ENCODE measurements at regions not wholly inside any gene's neighbourhood (a gene's known extent, or its start where the extent isn't known, plus 50 kb on each side); places are given as distances from the start of the nearest gene placed in this dataset.

- no peaks in the 10 kb centered on the region for H3K36me3 ChIP-seq
- H3K27ac ChIP-seq = no peak overlapping the region
- no peaks in the 10 kb centered on the region for H3K4me1 ChIP-seq (ENCODE audit: control insufficient read depth in 1 of 2, insufficient read depth in 1 of 2, low read depth in 1 of 2, low read length in 1 of 2)
- H3K9me3 ChIP-seq = no peaks in the 10 kb centered on the region
- H3K27me3 ChIP-seq = no peaks in the 10 kb centered on the region
- no peak for TF ChIP-seq CTCF (IDR thresholded peaks at IDR 0.05)
- no peak overlapping the region for H3K4me3 ChIP-seq (ENCODE audit: low read depth in 1 of 2, low read length in 1 of 2)
These were observed 358.0 kb upstream of the POU1F1 start for GRCh38 chr3:87634426-87634825.

DNA sequence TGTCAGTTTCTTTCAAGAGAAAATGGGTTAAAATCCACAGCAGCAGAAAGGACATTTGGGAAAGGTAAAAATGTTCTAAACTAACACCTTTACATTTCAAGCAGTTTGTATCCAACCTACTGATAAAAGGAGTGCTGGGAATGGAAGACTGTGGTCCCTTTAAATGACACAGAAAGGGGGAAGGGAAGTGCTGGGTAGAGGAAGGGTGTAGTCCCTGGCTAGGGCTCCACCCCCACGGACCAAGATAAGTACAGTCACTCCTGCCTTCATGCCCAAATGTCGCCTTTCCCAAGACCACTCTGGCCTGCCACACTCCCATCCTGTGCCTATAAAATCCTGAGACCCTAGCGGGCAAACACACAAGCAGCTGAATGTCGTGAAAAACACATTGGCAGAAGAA is 350.9 kb upstream of the POU1F1 start:
- Histone ChIP-seq H3K9me3 (no peaks in the 10 kb centered on the region), H3K4me3 (ENCODE audit: low read depth in 1 of 2, low read length in 1 of 2) (no peak overlapping the region), H3K27ac (no peak overlapping the region), H3K27me3 (no peaks in the 10 kb centered on the region), H3K4me1 (ENCODE audit: control insufficient read depth in 1 of 2, insufficient read depth in 1 of 2, low read depth in 1 of 2, low read length in 1 of 2) (no peaks in the 10 kb centered on the region), H3K36me3 (no peaks in the 10 kb centered on the region)
- TF ChIP-seq CTCF (IDR thresholded peaks at IDR 0.05) = no peak

DNA sequence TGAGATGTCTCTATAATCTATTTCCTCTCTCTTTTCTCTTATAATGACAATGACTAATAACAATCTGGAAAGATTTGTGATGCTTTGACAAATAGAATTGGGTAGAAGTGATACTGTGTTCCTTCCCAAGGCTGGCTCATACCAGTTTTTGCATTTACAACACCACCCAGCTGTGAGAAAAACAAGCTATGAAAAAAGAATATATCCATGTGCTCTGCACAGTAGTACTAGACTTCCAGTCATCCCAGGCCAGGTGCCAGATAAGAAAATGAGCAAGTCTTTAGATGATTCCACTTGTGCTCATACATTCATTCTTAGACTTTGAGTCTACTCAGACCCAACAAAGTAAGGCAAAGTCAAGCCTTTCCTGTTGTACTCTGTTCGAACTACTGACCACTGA is 350.2 kb upstream of the POU1F1 start:
- no peaks in the 10 kb centered on the region for H3K36me3 ChIP-seq
- no peak overlapping the region for H3K4me3 ChIP-seq (ENCODE audit: low read depth in 1 of 2, low read length in 1 of 2)
- no peaks in the 10 kb centered on the region for H3K27me3 ChIP-seq
- TF ChIP-seq CTCF (IDR thresholded peaks at IDR 0.05) = no peak
- H3K4me1 ChIP-seq (ENCODE audit: control insufficient read depth in 1 of 2, insufficient read depth in 1 of 2, low read depth in 1 of 2, low read length in 1 of 2) = no peaks in the 10 kb centered on the region
- no peaks in the 10 kb centered on the region for H3K9me3 ChIP-seq
- no peak overlapping the region for H3K27ac ChIP-seq

GRCh38 chr3:87625876-87626275 is 349.5 kb upstream of the POU1F1 start:
- no peaks in the 10 kb centered on the region for H3K27me3 ChIP-seq
- H3K36me3 ChIP-seq = no peaks in the 10 kb centered on the region
- no peak for TF ChIP-seq CTCF (IDR thresholded peaks at IDR 0.05)

GRCh38 chr3:87624860-87625259 is 348.5 kb upstream of the POU1F1 start:
- Histone ChIP-seq H3K27me3 (no peaks in the 10 kb centered on the region), H3K27ac (no peak overlapping the region), H3K4me1 (ENCODE audit: control insufficient read depth in 1 of 2, insufficient read depth in 1 of 2, low read depth in 1 of 2, low read length in 1 of 2) (no peaks in the 10 kb centered on the region), H3K36me3 (no peaks in the 10 kb centered on the region), H3K9me3 (no peaks in the 10 kb centered on the region), H3K4me3 (ENCODE audit: low read depth in 1 of 2, low read length in 1 of 2) (no peak overlapping the region)
- TF ChIP-seq CTCF (IDR thresholded peaks at IDR 0.05) = no peak

More at GRCh38 chr3:87625876-87626275, 349.5 kb upstream of the POU1F1 start:
- Histone ChIP-seq H3K4me1 (ENCODE audit: control insufficient read depth in 1 of 2, insufficient read depth in 1 of 2, low read depth in 1 of 2, low read length in 1 of 2) (no peaks in the 10 kb centered on the region), H3K9me3 (no peaks in the 10 kb centered on the region), H3K27ac (no peak overlapping the region), H3K4me3 (ENCODE audit: low read depth in 1 of 2, low read length in 1 of 2) (no peak overlapping the region)

GRCh38 chr3:87621667-87622066 is 345.3 kb upstream of the POU1F1 start:
- no peaks in the 10 kb centered on the region for H3K9me3 ChIP-seq
- no peak for TF ChIP-seq CTCF (IDR thresholded peaks at IDR 0.05)
- H3K27ac ChIP-seq = no peak overlapping the region
- H3K4me3 ChIP-seq (ENCODE audit: low read depth in 1 of 2, low read length in 1 of 2) = no peak overlapping the region
- no peaks in the 10 kb centered on the region for H3K36me3 ChIP-seq
- no peaks in the 10 kb centered on the region for H3K27me3 ChIP-seq
- no peaks in the 10 kb centered on the region for H3K4me1 ChIP-seq (ENCODE audit: control insufficient read depth in 1 of 2, insufficient read depth in 1 of 2, low read depth in 1 of 2, low read length in 1 of 2)
